Skin of body (tissue), 1 donor: ENCODE measurements at regions not wholly inside any gene's neighbourhood (a gene's known extent, or its start where the extent isn't known, plus 50 kb on each side); places are given as distances from the start of the nearest gene placed in this dataset.

Experiments
- DNase-seq: peaks from one replicate; lab custom pipeline; 2025; lab: John Stamatoyannopoulos, UW

DNA sequence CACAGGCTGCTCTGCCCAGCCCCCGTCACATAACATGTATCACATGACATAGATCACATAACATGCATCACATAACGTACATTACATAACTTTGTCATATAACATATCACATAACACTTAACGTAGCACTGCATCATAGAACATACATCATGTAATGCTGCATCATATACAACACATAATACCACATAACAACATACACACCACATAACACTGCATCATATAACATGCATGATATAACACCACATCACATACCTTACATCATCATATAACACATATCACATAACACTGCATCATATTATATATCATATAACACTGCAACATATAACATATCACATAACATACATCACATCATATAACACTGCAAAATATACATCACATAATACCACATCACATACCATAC lies 83.8 kb downstream of the AXIN2 start:
- no peak for DNase-seq

DNA sequence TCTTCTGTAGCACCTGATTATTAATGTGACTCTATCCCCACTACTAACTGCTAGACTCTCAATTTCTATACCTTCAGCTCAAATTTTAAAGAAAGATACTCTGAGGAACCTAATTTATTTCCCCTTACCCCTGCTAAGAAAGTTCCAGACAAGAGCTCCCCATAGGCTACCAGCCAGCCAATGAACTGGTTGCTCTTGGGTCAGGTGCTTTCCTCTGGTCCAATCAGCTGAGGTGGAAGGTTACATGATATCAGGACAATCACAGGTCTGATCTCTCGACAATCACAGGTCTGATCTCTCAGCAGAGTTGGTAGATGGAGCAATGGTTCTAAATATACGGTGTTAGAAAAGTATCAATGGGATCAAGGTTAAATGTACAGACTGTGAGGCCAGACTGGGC lies 86.8 kb downstream of the AXIN2 start:
- DNase-seq: no peak

DNA sequence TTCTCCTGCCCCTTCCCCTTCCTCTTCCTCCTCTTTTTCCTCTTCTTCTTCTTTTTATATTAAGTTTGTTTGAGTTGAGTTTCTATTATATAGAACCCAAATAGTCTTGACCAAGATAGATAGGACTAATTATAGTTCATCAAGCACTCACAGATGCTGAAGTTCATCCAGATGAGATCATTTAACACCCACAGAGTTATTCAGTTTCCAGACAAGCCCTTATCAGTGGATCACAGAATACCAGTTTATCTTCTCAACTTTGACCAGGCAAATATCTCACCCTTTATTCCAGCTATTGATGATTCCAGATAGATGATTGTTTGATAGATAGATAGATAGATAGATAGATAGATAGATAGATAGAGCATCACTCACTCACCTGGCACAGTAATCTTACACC lies 87.5 kb downstream of the AXIN2 start:
- no peak for DNase-seq

- DNase-seq: no peak
These were observed 88.1 kb downstream of the AXIN2 start for GRCh38 chr17:65473363-65473762.

DNA sequence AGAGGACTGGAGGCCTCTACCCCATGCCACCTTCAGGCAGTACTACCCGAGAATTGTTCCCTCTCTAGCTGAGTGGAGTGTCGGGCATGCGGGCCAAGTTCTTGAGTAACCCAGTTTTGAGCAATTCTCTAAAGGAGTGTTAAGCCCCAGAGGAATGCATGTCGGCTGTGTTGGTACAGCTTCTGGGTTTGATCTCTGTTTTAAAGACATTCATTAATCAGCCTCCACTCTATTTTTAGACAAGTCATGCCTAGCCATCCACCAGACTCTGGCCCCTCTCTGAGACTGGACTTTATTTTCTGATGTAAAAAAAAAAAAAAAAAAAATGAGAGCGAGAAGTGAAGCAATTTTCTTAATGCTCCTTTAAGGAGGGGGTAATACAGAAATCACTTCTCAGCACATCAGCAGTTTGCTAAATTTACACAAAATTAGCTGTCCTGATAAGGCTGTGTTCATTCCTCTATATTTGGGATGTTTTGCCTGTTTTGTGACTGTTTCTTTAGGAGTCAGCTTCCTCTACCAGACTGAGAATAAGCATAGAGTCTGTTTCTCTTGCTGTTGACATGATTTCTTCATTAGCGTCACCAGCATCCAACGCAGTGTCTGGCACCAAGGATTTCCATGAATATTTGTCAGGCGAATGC lies 88.7 kb downstream of the AXIN2 start:
- peak; percentile 16 for DNase-seq

DNA sequence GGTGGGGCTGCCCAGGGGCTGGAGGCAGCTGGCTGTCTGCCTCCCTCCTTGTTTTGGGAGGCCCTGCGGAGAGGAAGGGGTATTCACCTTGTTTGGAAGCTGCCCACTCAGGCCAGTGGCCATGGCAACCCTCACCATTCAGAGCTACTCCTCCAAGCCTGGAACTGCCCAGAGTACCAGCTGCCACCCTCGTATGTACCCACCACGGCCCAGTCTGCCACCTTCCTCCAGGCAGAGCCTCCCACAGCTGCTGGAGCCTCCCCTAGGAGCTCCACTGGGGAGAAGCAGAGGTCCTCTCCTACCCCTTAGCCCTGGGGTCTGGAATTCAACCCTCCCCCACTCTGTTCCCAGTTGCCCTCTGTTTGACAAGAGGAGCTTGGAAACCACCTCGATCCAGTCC lies 90.7 kb downstream of the AXIN2 start:
- DNase-seq: no peak

- DNase-seq: no peak
These were observed 93.1 kb downstream of the AXIN2 start for GRCh38 chr17:65468321-65468720.

- DNase-seq: no peak
These were observed 94.3 kb downstream of the AXIN2 start for GRCh38 chr17:65467156-65467555.

DNA sequence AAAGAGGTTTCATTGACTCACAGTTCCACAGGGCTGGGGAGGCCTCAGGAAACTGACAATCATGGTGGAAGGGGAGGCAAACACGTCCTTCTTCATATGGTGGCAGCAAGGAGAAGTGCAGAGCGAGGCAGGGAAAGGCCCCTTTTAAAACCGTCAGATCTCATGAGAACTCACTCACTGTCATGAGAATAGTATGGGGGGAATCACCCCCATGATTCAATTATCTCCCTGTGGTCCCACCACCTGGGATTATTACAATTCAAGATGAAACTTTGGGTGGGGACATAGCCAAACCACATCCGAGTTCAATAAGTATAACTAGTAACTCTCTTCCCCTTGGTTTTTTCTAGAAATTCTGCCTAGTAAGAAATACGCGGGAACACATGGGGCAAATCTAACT lies 94.9 kb downstream of the AXIN2 start:
- DNase-seq: no peak

- DNase-seq: no peak
These were observed 98.2 kb downstream of the AXIN2 start for GRCh38 chr17:65463242-65463641.

DNA sequence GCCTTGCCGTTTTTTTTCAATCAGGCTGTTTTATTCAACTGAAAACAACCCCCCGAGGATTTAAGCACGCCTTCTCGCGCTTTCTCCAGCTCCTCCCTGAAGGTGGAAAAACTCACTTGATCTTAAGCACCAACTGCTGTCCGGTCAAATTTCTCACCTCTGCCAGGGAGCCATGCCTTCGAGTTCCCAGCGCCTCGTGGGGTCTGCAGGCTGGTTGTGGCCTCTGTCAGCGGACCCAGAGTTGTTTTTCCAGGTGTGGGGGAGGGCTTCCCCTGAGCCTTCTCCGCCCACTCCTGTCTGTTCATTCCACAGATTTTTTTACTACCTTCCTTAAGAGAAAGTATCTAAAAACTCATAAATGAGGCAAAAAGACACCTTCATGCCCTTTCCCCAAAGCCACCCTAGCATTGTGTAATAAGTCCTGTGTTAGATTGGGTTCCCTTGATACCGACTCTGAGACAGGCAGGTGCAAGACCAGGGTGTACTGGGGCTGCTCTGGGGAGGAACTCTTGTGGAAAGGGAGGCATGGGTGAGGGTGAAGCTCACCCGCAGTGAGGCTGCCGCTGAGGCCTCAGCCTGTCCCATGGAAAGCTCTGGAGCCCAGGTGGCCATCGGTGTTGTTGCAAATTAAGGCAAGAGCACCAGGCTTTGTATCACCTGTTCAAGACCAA lies 101.6 kb downstream of the AXIN2 start:
- no peak for DNase-seq

DNA sequence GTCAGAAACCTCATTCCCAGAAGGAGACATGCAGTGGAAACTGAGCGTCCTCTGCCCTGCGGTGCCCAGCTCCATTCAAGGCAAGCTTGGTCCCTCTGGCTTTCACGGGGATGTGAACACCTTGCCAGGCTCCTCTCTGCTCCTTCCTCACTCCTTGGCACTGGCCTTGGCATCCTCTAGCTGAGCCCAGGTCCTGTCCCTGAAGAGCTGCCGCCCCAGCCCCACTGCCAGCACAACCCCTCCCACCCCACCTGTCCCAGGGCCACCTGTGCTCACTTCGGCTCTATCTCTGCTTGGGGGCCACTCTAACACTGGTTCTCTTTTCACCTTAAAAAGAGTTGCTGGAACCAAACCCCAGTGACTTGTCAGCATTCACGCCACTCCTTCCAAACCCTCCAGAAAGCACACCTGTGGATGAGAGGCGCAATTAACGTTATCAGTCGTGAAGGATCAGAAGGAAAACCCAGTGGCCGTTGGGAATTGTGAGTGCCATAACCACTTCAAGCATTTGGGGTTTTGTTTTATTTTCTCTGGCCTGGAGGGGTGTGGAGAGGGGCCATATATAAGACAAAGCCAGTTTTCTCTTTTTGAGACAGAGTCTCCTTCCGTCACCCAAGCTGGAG lies 103.7 kb downstream of the AXIN2 start:
- no peak for DNase-seq

GRCh38 chr17:65457183-65457582 lies 104.3 kb downstream of the AXIN2 start:
- DNase-seq: no peak

GRCh38 chr17:65456368-65457151 lies 104.9 kb downstream of the AXIN2 start:
- DNase-seq: no peak

GRCh38 chr17:65455972-65456343 lies 105.5 kb downstream of the AXIN2 start:
- no peak for DNase-seq

DNA sequence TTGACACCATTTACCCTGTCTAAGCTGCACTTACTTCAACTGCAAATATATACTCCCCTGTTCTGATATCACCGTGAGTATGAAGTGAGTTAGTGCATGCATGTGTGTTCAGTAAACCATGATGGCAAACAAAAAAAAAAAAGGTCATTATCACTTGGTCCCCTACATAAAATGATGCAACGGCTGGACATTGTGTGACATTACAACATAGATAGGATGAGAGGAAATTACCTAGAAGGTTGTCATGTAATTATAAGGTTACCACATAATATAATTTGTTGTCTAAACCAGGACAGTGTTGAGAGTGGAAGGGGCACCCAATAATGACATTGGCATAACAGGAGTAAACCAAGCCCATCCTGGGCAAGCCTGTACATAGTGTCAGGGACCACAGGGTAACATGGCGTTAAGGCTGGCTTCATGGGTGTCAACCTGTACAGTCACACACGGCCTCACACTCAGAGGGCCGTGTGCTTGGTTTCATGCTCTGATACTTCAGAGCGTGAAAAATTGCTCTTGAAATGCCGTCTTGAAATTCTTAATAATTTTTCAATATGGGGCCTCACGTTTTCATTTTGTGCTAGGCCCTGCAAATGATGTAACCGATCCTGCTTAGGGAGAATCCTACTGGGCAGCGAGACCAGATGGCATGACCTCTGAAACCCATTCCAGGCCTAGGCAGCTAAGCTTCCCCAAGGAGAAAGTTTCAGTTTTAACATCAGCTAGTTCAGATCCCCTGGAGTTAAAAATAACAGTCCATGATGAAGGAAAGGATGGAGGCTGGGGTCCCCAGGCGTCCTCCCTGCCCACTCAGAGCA lies 106.1 kb downstream of the AXIN2 start:
- DNase-seq: no peak

GRCh38 chr17:65453204-65453931 lies 108.1 kb downstream of the AXIN2 start:
- no peak for DNase-seq

DNA sequence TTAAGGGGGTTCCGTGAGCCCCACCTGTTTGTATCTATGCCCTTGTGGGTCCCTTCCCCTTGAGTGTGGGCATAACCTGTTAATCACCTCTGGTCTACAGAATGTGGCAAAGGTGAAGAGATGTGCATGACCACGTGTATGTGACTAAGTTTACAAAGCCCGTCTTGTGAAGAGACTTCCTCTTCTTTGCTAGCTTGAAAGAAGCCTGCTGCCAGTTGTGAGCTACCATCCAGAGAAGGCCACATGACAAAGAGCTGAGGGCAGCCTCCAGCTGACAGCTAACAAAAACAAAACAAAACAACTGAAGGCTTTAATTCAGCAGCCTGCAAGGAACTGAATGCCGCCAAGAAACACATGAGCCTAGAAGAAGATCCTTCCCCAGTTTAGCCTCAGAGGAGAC lies 112.0 kb downstream of the AXIN2 start:
- no peak for DNase-seq

DNA sequence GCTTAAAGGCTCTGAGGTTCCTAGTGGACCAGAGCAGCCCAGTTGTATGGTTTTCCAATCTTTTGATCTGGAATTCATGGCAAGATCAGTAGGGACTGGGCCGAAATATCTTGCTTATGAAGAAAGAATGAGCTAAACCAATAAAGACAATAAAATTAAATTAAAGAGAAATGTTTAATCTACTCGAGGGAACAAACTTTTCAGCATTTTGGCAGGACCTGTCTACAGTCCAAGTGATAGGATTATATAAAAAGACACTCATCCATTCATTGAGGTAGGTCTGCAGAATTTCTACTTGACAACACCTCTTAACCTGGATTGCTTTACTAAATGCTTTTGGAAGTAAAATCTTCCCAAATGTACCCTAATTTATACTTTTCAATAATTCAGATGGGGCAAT lies 113.6 kb downstream of the AXIN2 start:
- no peak for DNase-seq

- peak; percentile 15 for DNase-seq
These were observed 114.5 kb downstream of the AXIN2 start for GRCh38 chr17:65446838-65447526.
